ENCODE measurements at regions not wholly inside any gene's neighbourhood (a gene's known extent, or its start where the extent isn't known, plus 50 kb on each side); places are given as distances from the start of the nearest gene placed in this dataset.

DNA sequence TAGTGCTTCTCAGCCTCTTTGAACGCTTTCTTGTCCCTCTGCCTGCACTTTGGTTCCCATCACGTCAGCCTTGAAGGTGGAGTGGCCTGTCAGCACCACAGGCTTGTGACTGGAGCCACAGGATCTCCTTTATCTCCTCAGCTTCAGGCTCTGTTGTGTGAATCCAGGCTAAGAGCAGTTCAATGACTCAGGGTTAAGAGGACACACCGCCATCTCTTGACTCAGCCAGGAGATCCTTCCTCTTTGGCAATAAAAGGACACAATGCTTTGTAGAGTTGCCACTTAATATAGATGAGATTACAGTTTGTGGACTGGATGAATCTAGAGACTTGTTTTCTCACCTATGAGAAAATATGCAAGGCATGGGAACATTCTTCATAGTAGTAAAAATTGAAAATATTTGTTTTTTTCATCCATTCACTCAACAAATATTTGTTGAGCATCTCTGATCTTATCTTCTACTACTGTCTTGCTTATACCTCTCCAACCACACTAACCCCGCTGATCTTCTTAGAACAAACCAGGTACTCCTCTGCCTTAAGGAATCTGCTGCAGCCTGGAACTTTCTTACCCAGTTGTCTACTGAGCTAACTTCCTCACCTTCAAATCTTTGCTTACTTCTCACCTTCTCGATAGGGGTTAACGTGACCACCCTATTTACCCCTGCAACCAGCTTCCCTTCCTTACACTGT, 62.3 kb downstream of the UCHL1 start:
- TF ChIP-seq JUND (IDR thresholded peaks at IDR 0.05): no peak
- no peak for TF ChIP-seq EGR1 (IDR thresholded peaks at IDR 0.05; ENCODE audit: low read depth in 2 of 2)
- TF ChIP-seq TAF1 (conservative IDR thresholded peaks at IDR 0.05): no peak
- no peak for TF ChIP-seq GABPA (IDR thresholded peaks at IDR 0.05 in 1 of 2, conservative IDR thresholded peaks at IDR 0.05 in 1 of 2)
- TF ChIP-seq, protein P1, sequence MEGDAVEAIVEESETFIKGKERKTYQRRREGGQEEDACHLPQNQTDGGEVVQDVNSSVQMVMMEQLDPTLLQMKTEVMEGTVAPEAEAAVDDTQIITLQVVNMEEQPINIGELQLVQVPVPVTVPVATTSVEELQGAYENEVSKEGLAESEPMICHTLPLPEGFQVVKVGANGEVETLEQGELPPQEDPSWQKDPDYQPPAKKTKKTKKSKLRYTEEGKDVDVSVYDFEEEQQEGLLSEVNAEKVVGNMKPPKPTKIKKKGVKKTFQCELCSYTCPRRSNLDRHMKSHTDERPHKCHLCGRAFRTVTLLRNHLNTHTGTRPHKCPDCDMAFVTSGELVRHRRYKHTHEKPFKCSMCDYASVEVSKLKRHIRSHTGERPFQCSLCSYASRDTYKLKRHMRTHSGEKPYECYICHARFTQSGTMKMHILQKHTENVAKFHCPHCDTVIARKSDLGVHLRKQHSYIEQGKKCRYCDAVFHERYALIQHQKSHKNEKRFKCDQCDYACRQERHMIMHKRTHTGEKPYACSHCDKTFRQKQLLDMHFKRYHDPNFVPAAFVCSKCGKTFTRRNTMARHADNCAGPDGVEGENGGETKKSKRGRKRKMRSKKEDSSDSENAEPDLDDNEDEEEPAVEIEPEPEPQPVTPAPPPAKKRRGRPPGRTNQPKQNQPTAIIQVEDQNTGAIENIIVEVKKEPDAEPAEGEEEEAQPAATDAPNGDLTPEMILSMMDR (IDR thresholded peaks at IDR 0.05; ENCODE audit: low read depth, low read length, missing input control): no peak
- TF ChIP-seq, protein P2, sequence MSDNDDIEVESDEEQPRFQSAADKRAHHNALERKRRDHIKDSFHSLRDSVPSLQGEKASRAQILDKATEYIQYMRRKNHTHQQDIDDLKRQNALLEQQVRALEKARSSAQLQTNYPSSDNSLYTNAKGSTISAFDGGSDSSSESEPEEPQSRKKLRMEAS (IDR thresholded peaks at IDR 0.05): no peak
- TF ChIP-seq, protein P3, sequence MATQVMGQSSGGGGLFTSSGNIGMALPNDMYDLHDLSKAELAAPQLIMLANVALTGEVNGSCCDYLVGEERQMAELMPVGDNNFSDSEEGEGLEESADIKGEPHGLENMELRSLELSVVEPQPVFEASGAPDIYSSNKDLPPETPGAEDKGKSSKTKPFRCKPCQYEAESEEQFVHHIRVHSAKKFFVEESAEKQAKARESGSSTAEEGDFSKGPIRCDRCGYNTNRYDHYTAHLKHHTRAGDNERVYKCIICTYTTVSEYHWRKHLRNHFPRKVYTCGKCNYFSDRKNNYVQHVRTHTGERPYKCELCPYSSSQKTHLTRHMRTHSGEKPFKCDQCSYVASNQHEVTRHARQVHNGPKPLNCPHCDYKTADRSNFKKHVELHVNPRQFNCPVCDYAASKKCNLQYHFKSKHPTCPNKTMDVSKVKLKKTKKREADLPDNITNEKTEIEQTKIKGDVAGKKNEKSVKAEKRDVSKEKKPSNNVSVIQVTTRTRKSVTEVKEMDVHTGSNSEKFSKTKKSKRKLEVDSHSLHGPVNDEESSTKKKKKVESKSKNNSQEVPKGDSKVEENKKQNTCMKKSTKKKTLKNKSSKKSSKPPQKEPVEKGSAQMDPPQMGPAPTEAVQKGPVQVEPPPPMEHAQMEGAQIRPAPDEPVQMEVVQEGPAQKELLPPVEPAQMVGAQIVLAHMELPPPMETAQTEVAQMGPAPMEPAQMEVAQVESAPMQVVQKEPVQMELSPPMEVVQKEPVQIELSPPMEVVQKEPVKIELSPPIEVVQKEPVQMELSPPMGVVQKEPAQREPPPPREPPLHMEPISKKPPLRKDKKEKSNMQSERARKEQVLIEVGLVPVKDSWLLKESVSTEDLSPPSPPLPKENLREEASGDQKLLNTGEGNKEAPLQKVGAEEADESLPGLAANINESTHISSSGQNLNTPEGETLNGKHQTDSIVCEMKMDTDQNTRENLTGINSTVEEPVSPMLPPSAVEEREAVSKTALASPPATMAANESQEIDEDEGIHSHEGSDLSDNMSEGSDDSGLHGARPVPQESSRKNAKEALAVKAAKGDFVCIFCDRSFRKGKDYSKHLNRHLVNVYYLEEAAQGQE (IDR thresholded peaks at IDR 0.05): no peak
- no peak for TF ChIP-seq RXRA (IDR thresholded peaks at IDR 0.05)
